ENCODE measurements at regions not wholly inside any gene's neighbourhood (a gene's known extent, or its start where the extent isn't known, plus 50 kb on each side); places are given as distances from the start of the nearest gene placed in this dataset.
"Not testable (repeated sequence)": the region's sequence is repeated elsewhere in the genome, so short reads cannot be mapped to it uniquely, and the experiment has no call there.

DNA sequence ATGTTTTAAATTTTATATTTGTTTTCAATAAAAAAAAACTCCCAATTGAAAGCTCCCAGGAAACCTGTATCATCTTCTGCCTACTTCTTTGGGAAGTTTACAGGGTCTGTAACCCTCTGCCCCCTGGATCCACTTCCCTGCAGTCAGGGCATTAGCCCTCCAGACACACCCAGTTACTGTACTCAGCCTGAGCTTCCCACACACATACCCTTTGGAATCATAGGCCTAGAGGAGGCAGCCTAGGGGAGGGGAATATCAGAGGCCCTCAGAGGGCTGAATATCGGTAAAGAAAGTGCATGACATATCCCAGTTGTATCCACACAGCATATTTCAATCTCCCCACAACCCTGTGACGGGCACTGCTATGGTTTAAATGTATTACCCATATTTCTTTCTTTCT lies 56.2 kb upstream of the TFPI start:
- not testable (repeated sequence) for DNase-seq

DNA sequence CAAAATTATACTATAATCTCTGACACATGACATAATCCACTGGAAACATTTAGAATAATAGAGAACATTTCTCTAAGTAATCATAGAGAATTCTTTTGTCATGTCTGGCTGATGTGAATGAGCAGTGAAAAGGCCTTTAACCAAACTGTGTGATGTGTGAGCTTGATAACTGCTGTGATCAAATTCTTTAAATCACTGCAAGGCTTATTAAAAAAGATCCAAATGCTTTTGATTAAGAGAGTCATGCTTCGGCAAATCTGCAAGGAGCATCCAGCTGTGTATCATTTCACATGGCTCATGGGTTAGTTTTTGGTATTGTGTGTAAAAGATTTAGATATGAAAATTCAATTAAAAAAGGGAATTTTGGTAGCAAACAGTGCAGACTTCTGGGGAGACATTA lies 58.6 kb upstream of the TFPI start:
- DNase-seq: no peak

DNA sequence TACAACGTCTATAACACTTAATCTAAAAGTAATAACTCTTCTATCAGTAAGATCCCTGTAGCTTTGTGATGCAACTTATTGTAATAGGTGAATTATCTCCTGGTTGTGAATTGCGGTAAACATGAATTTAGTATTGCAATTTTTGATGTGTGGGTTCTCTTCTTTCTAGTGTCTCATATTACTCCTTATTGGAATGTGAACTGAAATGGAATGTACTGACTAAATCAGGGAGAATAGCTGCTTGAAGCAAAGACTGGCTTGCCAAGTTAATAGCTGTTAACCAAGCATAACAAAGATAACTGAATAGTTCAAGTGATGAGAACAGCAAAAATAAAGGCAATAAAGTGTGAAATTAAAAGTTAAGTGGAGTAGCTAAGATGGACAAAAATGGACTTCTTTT lies 60.5 kb upstream of the TFPI start:
- DNase-seq: no peak

DNA sequence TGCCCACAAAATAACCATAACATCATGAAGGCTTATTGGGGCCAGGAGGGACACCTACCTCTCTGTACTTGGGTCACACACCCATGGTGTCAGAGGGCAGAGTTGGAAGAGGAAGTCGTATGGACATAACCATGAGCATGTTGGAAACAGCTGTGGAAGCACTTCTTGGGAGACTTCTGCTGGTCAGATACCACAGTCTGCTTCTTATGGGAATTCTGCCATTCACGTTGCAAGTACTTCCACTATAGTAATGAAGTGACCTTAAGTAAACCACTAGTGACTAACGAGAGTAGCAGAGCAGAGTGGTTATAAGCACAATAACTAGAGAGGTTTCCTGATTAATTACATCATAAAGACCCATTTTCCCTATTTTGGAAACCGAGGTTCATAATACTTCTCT lies 61.1 kb upstream of the TFPI start:
- DNase-seq: no peak

DNA sequence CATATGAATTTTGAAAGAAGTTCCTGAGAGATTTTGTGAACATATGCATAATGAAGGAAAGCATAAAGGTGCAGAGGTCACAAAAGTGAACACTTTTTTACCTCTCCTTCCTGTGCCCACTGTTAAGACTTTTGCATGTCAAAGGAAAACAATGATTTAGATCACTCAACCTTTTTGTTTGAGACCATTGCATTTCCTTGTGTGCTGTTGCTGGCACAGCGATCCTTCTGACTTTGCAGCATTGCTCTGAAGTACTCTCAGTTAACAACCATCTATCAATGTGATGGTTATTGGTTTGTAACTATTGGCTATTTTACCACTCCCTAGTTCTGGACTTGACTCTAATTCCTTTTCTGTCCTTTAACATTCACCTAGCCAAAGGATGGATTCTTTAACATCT lies 61.7 kb upstream of the TFPI start:
- DNase-seq: no peak

DNA sequence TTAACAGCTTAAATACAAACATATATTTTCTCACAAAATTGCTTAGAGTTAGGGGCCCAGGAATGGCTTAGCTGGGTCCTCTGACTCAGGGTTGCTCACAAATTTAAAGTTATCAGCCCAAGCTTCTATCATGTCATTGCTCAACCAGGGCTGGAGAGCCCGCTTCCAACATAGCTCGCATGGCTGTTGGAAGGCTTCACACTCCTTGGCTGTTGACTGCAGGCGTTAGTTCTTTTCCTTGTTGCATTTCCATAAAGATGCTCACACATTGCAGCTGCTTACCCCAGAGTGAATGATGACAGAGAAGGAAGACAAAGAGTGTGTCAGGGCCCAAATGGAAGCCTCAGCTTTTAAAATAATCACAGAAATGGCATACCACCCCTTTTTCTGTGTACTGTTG lies 62.9 kb upstream of the TFPI start:
- no peak for DNase-seq

DNA sequence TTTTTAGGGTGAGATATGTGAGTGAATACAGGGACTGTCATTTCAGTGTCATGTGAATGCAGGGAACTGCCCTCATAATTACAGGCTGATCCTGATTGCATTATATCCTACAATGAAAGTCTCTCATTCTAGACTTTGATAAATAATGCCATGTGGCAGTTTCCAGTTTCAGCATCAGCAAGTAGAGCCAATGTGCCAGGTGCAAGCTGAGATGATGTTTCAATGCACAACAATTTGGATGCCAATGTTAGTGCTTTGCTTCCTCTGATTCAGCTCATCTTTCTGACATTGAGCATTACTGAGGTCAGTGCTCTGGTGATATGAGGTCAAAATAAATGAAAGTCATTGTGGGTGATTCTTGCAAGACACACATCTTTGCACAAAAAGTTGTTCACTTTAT lies 63.7 kb upstream of the TFPI start:
- peak; percentile 61 for DNase-seq

DNA sequence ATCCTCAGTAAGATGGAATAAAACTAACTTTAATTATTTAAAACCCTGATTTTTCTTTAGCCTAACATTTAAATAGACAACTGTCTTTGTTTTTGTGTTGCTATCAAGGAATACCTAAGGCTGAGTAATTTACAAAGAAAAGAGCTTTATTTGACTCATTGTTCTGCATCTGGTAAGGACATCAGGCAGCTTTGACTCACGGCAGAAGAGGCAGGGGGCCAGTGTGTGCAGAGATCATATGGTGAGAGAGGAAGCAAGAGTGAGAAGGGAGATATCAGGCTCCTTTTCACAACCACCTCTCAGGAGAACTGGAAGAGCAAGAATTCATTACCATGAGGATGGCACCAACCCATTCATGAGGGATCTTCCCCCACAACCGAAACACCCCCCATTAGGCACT lies 64.6 kb upstream of the TFPI start:
- DNase-seq: no peak

DNA sequence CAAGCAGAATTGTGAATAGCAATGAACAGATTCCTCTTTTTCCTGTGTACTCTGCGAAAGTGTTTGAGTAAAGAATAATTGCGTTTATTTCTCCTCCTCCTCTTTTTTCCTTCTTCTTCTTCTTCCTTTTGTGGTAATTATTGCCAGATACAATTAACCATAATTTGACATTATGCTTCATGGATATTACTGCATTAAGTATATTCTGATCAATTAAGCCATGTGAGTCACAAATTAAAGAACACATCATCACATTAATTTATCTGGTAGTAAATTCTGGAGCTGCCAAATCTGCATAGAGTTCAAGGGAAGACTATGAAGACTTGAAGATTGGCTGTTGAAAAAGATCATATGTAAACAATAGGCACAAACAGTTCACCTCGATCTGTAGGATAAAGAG lies 72.9 kb upstream of the TFPI start:
- no peak for DNase-seq

DNA sequence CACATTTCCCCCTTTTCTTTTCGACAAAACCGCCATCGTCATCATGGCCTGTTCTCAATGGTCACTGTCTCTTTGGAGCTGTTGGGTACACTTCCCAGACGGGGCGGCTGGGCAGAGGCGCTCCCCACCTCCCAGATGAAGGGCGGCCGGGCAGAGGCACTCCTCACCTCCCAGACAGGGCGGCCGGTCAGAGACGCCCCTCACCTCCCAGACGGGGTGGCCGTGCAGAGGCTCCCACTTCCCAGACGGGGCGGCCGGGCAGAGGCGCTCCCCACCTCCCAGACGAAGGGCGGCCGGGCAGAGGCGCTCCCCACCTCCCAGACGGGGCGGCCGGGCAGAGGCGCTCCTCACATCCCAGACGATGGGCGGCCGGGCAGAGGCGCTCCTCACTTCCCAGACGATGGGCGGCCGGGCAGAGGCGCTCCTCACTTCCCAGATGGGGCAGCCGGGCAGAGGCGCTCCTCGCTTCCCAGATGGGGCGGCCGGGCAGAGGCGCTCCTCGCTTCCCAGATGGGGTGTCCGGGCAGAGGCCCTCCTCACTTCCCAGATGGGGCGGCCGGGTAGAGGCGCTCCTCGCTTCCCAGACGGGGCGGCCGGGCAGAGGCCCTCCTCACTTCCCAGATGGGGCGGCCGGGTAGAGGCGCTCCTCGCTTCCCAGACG lies 82.6 kb upstream of the TFPI start:
- not testable (repeated sequence) for DNase-seq

DNA sequence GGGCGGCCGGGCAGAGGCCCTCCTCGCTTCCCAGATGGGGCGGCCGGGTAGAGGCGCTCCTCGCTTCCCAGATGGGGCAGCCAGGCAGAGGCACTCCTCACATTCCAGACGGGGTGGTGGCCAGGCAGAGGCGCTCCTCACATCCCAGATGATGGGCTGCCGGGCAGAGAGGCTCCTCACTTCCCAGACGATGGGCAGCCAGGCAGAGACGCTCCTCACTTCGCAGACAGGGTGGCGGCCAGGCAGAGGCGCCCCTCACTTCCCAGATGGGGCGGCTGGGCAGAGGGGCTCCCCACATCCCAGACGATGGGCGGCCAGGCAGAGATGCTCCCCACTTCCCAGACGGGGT lies 83.1 kb upstream of the TFPI start:
- not testable (repeated sequence) for DNase-seq

DNA sequence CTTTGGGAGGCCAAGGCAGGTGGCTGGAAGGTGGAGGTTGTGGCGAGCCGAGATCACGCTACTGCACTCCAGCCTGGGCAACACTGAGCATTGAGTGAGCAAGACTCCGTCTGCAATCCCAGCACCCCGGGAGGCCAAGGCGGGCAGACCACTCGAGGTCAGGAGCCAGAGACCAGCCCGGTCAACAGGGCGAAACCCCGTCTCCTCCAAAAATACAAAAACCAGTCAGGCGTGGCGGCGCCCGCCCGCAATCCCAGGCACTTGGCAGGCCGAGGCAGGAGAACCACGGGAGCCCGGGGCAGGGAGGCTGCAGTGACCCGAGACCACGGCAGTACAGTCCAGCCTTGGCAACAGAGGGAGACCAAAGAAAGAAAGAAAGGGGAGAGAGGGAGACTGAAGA lies 83.5 kb upstream of the TFPI start:
- not testable (repeated sequence) for DNase-seq

DNA sequence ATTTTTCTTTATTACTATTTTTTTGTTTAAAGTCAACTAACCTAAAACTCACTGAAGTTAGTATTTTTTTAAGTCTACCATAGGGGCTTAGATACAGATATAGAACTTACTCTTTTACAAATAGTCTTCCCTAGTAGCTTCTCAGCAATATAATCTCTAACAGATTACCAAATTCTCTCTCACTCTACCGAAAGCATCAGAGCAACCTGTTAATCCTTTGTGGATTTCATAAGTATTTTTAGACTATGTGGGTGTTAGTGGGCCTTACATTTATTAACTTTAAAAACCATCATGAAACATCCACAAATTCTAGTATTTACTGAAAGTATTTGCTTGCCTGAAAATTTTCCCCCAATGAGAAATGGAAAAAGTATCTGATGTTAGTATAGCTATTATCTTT lies 84.6 kb upstream of the TFPI start:
- DNase-seq: no peak

DNA sequence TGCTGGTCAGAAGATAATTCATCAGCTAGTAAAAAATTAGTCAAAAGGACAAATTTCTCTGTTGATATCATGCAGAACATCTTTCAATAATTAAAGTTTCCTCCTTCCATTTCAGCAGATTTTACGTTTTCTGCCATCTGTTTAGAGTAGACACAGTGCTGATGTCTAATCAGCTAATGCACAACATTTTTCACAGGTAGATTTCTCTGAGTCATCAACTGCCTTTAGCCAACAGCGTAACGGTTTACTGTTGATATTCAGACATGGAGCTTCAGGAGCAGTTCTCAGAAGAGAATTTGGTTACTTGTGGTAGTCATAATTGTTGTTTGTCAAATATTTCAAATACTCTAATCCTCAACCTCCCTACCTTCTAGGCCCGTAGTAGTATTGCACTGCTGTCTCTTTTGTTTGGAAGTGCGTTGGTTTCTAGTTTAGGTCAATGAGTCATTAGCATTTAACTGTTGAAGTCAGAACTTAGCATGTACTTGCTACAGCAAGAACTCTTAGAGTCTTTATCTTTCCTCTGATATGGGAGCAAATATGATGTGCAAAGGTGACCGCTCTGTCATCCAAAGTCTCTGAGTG lies 86.8 kb upstream of the TFPI start:
- no peak for DNase-seq

DNA sequence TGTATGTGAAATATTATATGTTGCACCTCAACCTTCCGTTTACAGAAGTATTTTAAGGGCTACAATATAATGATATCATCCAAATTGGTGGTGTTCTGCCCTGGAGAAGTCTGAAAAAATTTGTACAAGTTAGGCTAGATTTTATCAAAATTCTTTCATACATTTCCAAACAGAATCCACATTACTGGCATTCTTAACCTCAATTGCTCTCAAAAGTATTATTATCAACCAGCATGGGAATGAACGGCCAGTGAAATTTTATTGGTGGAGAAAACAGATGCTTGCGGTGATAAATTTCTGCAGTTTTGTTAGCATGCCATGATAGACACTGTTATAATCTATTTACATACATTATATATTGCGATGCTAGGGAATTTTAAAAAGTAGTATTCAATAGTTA lies 88.3 kb upstream of the TFPI start:
- no peak for DNase-seq

DNA sequence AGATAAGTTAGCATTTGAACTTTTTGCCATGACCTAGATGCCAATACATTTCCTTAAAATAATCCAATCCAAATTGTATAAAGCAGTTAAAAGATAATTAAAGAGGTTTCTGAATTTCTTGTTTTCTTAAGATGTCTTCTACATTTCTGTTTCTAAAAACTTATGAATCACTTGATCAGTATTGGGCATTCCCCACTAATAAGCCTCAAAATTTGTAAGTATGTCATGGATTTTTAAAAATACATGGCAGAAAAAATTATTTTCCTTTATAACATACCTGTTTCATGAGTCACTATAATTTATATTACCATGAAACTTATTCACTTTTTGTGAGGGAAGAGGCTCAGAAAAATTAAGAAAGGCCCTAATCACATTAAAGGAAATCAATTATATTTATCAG lies 90.3 kb upstream of the TFPI start:
- no peak for DNase-seq

DNA sequence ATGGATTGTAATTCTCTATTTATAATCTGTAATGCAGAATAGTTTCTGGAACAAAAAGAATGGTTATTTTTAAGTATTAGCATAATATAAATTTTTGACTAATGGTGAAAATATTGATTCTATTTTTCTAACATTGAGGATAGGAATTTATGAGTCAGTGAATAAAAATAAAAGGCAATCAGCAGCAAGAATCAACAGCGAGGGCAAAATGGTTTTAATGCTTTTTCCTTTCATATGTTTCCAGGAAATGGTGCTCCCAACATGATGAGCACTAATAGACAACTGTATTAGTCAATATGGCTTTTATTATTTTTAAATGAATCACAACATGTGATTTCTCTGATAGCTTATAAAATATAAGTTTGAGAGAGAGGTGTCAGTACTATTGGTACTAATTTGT lies 90.7 kb upstream of the TFPI start:
- DNase-seq: no peak

DNA sequence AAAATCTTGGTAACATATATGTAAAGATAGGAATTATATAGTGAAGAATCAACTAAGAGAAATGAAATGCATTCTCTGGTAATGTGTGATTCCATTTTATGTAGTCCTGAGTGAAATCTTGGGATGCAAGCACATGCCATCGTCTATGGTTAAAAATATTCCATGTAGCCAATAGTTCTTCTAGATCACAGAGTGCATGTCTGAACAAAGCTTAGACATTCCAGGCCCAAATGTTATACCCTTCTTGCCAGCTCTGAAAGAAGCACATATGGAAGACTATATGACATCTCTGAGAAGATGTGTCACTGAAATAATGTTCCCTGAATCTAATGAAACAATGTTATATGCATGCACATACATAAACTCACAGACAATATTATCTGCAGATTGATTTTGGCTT lies 92.3 kb upstream of the TFPI start:
- DNase-seq: no peak

DNA sequence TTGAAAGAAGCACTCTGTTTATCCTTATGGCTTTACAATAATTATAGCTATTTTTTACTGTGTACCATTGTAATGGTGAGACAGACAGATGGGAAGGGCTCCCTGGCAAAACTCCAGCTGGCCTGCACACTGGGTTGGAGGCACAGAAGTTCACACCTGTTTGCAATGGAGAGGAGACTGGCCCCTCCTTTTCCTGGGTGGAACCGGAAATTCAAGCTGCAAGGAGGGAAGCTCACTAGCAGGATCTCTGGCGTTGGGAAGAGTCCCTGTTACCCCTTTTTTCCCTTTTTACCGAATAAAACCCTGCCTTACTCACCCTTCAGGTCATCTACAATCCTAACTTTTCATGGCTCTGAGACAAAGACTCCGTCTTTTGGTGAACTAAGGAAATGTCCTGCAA lies 100.3 kb upstream of the TFPI start:
- peak; percentile 98 for DNase-seq

DNA sequence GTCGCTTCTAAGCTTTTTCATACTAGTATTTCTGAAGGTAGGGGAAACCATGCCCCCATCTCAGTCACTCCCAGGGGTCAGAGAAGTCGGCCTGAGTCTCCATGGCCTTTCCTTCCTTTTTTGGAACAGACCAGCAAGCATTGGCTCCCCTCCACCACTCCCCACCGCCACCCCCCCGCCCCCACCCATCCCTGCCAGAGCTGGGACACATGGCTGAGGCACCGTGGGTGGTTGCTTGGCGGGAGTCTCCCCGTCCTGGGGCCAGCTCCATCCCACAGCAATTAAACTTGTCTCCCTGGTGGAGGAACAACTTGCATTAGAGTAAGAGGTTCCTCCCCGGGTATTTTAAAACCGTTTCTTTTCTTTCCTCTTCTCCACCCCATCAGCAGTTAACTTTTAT lies 100.8 kb upstream of the TFPI start:
- DNase-seq: peak; percentile 36

DNA sequence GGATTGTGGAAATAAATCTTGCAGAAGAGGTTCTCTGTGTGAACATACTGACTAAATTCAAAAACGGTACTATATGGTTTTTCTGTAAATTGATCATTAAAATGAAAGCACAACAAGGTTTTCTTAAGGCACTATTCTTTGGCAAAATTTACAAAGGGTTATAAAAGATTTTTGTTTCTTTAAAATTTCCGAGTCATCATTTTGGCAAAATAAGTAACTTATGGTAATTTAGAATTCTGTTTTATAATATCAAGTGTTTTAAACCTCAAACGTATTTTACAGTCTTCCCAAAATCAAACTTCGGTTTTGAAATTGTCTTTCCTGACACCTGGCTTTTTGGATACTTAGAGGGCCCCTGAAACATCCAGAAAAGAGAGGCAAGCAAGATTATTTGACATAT lies 101.9 kb upstream of the TFPI start:
- DNase-seq: no peak

DNA sequence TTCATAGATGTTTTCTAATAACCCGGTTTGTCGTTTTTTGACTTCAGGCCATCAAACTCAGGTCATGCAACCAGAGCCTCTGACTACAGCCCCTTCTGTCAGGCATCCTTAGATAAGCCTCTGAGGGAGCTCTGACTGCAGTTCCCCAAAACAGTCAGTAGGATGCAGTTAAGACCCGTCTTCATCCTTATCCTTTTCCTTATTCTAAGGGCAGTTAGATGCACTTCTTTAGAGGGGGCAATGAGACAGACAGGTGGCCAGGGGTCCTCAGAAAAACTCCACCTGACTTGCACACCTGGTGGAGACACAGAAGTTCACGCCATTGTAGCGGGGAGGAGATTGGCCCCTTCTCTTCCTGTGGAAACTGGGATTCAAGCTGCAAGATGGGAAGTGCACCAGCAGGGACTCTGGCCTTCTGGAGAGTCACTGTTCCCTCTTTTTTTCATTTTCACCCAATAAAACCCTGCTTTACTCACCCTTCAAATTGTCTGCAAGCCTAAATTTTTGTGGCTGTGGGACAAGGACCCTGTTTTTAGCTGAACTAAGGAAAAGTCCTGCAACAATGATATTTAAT lies 104.8 kb upstream of the TFPI start:
- DNase-seq: no peak

DNA sequence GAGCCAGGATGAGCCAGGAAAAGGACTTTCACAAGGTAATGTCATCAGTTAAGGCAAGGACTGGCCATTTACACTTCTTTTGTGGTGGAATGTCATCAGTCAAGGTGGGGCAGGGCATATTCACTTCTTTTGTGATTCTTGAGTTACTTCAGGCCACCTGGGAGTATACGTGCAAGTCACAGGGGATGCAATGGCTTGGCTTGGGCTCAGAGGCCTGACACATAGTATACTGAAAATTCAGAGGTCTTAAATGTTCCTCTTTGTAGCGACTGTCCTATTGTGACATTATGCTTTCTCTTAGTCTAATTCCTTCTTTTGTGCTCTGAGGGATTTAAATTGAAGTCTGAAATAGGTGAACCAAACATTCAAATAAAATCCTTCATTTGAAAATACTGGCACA lies 121.8 kb upstream of the TFPI start:
- not testable (repeated sequence) for DNase-seq

DNA sequence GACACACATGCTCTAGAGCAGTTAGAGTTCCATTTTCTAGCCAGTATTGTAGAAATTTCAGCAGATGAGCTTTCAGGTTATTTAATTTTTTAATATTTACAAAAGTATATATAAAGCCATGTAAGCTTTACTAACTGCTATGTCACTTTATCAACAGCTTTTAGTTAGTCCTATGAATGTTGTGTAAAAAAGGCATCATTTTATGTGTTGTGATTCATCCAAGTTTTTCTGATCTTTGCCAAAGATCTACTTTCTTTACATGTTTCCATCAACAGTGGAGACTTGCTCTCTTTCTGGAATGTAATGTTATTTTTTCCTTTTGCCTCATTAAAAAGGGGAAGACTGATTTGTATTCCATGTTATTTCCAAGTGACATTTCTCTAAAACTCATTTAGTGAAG lies 125.2 kb upstream of the TFPI start:
- DNase-seq: no peak

DNA sequence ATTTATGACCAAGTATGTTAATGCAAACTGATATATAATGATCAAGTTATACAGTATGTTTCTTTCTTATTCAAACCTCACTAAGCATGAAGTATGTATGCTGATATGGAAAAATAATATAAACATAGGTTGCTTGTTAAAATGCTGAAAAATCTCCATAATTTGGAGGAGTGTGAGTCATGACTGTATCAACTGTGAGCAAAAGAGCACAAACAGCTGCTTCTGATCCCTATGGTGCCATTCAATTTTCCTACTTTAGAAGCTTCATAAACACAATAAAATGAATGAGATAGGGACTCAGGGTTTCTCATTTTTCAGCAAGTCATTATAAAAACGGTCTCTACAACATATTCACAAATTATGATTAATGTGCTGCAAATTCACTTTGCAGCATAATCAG lies 129.9 kb upstream of the TFPI start:
- DNase-seq: no peak
